ENCODE measurements at regions not wholly inside any gene's neighbourhood (a gene's known extent, or its start where the extent isn't known, plus 50 kb on each side); places are given as distances from the start of the nearest gene placed in this dataset.
"Not testable (repeated sequence)": the region's sequence is repeated elsewhere in the genome, so short reads cannot be mapped to it uniquely, and the experiment has no call there.

- no peak for DNase-seq
Measured at GRCh38 chr1:234914606-234915290, 213.9 kb downstream of the TOMM20 start.

DNA sequence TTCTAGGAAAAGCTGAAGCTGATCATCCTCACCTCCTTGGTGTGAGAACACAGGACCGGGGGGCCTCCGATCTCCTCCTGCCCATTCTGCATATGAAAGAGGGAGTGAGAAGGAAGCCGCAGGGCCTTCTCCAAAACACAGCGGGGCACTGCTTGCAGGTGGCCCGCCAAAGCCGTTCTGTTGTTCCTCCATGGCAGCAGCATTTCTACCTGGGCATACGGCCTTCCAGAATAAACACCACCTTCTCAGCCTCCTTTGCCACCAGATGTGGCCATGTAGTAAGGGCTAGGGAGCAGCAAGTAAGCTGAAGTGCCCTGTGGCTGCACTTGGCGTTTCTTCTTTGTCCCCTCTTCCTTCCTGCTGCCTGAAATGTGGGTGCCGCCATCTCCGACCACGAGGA, 214.9 kb downstream of the TOMM20 start:
- DNase-seq, result no peak

DNA sequence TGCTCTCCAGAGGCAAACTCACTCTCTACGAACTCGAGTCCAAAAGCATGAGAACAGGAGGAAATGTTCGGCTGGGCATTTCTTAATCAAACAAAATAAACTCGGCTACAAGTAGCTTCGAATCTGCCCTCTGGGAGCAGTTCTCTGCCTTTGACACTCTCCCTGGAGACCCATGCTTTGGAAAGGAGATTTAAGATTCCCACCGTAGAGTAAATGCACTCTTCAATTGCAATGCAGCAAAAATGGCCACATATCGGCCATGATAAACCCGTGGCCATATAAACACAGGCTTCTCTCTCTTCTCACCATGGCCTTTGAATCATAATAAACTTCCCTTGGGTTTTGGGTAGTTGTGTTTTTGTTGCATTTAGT, 215.4 kb downstream of the TOMM20 start:
- no peak for DNase-seq

GRCh38 chr1:234912548-234913277, 215.9 kb downstream of the TOMM20 start:
- no peak for DNase-seq

DNA sequence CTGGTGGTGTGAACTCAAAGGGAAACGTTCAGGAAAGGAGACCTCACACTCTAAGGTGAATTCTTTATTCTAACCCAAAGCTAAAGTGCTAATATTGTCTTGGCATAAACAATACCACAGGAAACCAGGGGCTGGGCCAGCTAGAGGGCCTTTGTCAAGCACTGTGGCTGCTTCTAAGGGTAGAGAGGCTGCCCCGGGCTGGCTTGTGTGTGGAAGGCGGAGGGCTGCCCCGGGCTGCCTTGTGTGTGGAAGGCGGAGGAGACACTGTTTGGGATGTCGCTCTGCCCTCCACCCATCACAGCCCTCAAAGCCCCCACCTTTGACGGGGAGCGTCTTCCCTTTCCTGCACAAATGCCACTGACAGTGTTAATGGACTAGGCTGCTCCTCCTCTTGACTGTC, 216.8 kb downstream of the TOMM20 start:
- no peak for DNase-seq

- not testable (repeated sequence) for DNase-seq
Measured at GRCh38 chr1:234911136-234911535, 217.5 kb downstream of the TOMM20 start.

GRCh38 chr1:234909851-234910250, 218.8 kb downstream of the TOMM20 start:
- no peak for DNase-seq

DNA sequence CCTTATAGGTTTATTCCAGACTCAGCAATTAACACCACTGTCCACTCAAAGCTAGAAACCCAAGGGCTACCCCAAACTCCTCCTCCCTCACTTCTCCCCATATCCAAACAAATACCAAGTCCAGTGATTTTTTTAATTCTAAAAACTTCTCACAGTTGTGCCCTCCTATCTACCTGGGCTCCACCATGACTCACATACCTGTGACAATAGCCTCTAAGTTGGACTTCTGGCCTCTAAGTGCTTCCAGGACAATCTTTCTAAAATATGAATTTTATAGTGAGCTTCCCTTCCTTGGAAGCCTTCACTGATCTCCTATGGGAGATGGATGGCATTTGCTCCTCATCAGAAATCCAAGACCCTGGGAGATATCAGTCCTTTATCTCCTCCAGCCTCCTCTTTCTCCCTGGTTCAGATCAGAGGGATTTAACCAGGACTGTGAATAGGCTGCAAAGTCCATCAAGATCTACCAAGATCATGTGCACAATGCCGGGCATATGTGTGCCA, 219.3 kb downstream of the TOMM20 start:
- DNase-seq, result no peak

DNA sequence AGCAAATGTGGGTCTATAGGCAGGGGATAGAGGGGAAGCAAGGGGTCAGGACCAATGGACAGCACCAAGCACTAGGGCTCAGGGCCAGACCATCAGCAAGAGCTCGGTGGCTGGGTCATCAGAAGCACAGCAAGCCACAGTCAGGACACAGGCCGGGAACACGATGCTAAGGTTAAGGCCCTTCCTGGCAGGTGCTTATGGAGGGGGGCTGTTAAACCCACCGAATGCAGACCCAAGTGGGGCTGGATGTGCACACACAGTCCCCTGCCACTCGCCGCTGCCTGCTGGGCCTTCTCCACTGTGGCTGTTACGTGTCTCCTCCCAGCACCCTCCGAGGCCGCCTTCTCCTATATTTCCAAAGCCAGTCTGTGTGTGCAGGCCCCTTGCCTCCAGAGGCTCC, 220.1 kb downstream of the TOMM20 start:
- DNase-seq, result no peak

GRCh38 chr1:234907940-234908405, 220.7 kb downstream of the TOMM20 start:
- no peak for DNase-seq

DNA sequence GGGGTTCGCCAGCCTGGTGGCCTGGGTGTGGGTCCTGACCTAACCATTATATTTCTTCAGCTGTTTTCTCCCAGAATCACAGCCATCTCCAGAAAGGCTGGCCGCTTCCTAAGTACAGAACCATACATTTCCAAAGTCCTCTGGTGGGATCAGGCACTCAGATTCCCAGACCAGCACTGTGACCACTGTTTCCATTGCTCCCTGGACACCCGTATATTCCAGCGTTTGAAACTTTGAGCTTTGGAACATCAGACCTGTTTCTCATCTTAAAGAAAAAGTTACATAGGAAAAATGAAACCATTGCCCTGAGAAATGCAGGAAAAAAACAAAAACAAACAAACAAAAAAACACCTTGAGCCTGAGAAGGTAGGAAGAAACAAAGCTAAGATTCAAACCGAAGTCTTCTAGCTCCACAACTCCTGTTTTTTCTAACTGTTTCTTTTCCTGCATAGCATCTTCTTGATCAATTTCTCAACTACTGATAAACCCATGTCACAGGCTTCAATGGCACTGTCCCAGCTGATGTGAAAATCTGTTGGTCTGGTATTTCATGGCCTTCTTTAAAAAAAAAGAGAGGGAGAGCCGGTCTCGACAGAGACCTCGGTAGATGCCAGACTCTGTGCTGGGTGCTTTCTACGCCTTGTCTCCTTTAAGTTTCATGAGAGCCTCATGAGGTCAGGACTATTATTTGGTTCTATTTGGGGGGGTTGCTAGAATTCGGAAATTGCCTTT, 221.3 kb downstream of the TOMM20 start:
- DNase-seq, result no peak

- no peak for DNase-seq
Measured at GRCh38 chr1:234906654-234907053, 222.0 kb downstream of the TOMM20 start.

- no peak for DNase-seq
Measured at GRCh38 chr1:234902774-234903547, 225.7 kb downstream of the TOMM20 start.

GRCh38 chr1:234901491-234902049, 227.1 kb downstream of the TOMM20 start:
- DNase-seq, result no peak

DNA sequence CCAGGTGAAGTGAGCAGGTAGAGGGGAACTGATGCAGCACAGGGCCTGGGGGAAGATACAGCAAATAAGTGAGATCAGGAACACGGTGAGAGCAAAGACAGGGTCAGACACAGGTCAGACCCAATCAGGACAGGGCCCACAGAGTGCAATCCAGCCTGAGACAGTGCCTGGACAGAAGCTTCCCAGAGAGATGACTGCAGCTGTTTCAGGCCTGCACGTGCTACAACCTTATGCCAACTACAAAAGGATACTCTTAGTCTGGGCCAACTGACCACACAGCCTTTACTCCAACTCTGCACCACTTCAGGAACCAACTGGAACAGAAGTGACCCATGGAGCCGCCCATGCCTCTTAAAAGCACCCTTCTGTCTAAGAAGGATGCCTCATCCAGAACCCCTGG, 228.0 kb downstream of the TOMM20 start:
- DNase-seq, result no peak

DNA sequence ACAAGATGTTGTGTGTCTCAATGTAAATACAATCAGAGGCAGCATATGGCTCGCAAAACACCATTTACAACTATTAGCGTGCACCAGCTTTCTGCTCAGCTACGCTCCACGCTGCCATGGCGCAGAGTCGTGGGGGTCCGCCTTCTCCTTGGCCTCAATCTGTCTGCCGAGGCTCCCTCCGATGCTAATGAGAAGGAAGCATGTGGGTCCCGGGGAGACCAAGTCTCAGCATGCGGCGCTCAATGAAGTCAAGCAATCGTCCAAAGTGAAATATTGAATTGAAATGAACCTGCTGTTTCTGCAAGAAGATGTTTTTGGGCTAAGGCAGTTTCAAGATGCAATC, 228.9 kb downstream of the TOMM20 start:
- DNase-seq, result no peak

GRCh38 chr1:234899041-234899729, 229.5 kb downstream of the TOMM20 start:
- no peak for DNase-seq

GRCh38 chr1:234898455-234899033, 230.1 kb downstream of the TOMM20 start:
- DNase-seq, result no peak

DNA sequence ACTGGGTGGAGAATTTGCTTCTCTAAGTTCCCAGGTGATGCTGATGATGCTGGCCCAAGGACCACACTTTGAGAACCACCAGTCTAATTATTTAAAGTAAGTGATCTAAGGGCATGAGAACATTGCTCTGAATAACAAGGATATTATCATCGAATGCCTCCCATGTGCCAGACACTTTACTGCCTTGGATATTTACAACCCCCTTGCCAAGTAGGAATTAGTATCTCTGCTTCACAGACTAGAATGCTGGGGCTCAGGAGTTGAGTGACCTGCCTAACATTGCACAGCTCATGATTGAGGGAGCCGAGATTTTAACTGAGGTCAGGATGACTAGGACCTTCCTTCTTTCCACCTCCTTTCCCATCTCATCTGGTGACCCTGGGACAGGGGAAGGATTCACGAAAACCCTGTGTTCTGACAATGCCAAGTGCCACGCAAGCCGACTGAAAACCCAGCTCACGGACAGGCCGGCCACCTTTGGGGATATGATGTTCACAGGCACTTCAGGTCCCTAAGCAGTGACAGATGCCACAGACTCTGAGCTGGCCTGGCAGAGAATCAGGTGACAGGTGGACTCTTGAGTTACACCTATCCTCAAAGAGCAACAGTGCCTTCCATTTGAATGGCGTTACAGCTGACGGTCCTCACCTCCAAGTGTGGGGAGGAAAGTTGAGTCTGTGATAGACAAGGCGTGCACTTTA, 230.7 kb downstream of the TOMM20 start:
- DNase-seq, result no peak

DNA sequence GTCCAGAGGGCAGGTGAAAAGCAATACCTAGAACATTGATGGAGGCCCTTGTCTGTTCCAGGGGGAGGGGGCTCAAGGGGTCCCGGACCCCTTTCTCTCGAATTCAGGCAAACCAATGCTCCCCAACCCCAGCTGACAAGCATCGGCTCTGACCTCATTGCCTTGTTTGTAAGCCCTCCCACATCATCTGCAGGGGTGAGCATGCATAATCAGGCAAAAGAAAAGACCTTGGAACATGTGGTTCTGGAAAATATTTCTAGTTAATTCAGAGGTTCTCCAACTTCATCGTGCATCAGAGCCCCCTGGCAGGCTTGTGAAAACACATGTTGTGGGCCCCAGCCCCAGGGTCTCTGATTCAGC, 231.3 kb downstream of the TOMM20 start:
- no peak for DNase-seq
